ENCODE measurements at regions not wholly inside any gene's neighbourhood (a gene's known extent, or its start where the extent isn't known, plus 50 kb on each side); places are given as distances from the start of the nearest gene placed in this dataset.

GRCh38 chr3:43998836-43999727 lies 242.6 kb upstream of the TOPAZ1 start:
- H3K36me3 ChIP-seq, result no peaks in the 10 kb centered on the region
- no peaks in the 10 kb centered on the region for H3K9me3 ChIP-seq
- peak; percentile 64 for ATAC-seq
- DNase-seq, result peak in 2 of 4 donors; percentile 66 to 78
- no peak for TF ChIP-seq CTCF (IDR thresholded peaks at IDR 0.05)
- H3K4me3 ChIP-seq, result peak overlapping the region; percentile 35 to 44
- H3K27ac ChIP-seq, result no peak overlapping the region
- H3K27me3 ChIP-seq, result peaks cover 83 to 100% of the 10 kb centered on the region in 2 donors
- H3K4me1 ChIP-seq, result peaks cover 28 to 50% of the 10 kb centered on the region in 2 donors
- intact Hi-C loops (cut with DNase I), result no loop called here

- ATAC-seq (no peak), DNase-seq (no peak)
- H3K4me1 ChIP-seq, result peaks cover 27 to 48% of the 10 kb centered on the region in 2 donors
- H3K36me3 ChIP-seq, result no peaks in the 10 kb centered on the region
- H3K27ac ChIP-seq, result no peak overlapping the region
- no peaks in the 10 kb centered on the region for H3K9me3 ChIP-seq
- no peak for TF ChIP-seq CTCF (IDR thresholded peaks at IDR 0.05)
- intact Hi-C loops (cut with DNase I), result no loop called here
- peak overlapping the region in 1 of 2 donors; percentile 44 for H3K4me3 ChIP-seq
- H3K27me3 ChIP-seq, result peaks cover 81 to 100% of the 10 kb centered on the region in 2 donors
These were observed 241.9 kb upstream of the TOPAZ1 start for GRCh38 chr3:43999728-44000319.

- peaks cover 81 to 100% of the 10 kb centered on the region in 2 donors for H3K27me3 ChIP-seq
These were observed 241.1 kb upstream of the TOPAZ1 start for GRCh38 chr3:44000586-44000985.

GRCh38 chr3:44001072-44001471 lies 240.6 kb upstream of the TOPAZ1 start:
- Histone ChIP-seq H3K27me3 (peaks cover 78 to 99% of the 10 kb centered on the region in 2 donors), H3K9me3 (no peaks in the 10 kb centered on the region), H3K27ac (no peak overlapping the region), H3K4me3 (no peak overlapping the region), H3K4me1 (peaks cover 15 to 35% of the 10 kb centered on the region in 2 donors), H3K36me3 (no peaks in the 10 kb centered on the region)
- intact Hi-C loops (cut with DNase I), result no loop called here
- no peak for ATAC-seq
- no peak for DNase-seq
- no peak for TF ChIP-seq CTCF (IDR thresholded peaks at IDR 0.05)

More at GRCh38 chr3:44000586-44000985, 241.1 kb upstream of the TOPAZ1 start:
- intact Hi-C loops (cut with DNase I), result no loop called here
- no peaks in the 10 kb centered on the region for H3K9me3 ChIP-seq
- no peak overlapping the region for H3K27ac ChIP-seq
- no peak for TF ChIP-seq CTCF (IDR thresholded peaks at IDR 0.05)
- DNase-seq (no peak), ATAC-seq (no peak)
- no peaks in the 10 kb centered on the region for H3K36me3 ChIP-seq
- H3K4me3 ChIP-seq, result no peak overlapping the region
- H3K4me1 ChIP-seq, result peaks cover 19 to 40% of the 10 kb centered on the region in 2 donors

GRCh38 chr3:44003801-44004200 lies 237.9 kb upstream of the TOPAZ1 start:
- ATAC-seq, result no peak
- no peak overlapping the region for H3K4me3 ChIP-seq
- peaks cover 2 to 8% of the 10 kb centered on the region in 2 donors for H3K4me1 ChIP-seq
- peaks cover 51 to 71% of the 10 kb centered on the region in 2 donors for H3K27me3 ChIP-seq
- intact Hi-C loops (cut with DNase I), result no loop called here
- H3K27ac ChIP-seq, result no peak overlapping the region
- no peak for DNase-seq
- no peaks in the 10 kb centered on the region for H3K36me3 ChIP-seq
- no peaks in the 10 kb centered on the region for H3K9me3 ChIP-seq
- TF ChIP-seq CTCF (IDR thresholded peaks at IDR 0.05), result no peak
